PFSK-1 (cell line): ENCODE measurements at regions not wholly inside any gene's neighbourhood (a gene's known extent, or its start where the extent isn't known, plus 50 kb on each side); places are given as distances from the start of the nearest gene placed in this dataset.

Source experiments
- POLR2AphosphoS5 ChIP-seq: IDR thresholded peaks from 2 replicates; pipeline ENCODE4 v1.6.1; 2012; ENCODE audit warnings: low read depth, mild to moderate bottlenecking, control low read depth, low read length, moderate library complexity
- TAF1 ChIP-seq: IDR thresholded peaks from 2 replicates; pipeline ENCODE4 v1.6.1; 2012; ENCODE audit warnings: low read length, control low read depth, borderline replicate concordance; ENCODE audit not compliant: insufficient read depth

GRCh38 chr13:90551253-90551652 is 796.2 kb upstream of the MIR17HG start:
- TF ChIP-seq POLR2AphosphoS5 (no peak), TAF1 (no peak)
